A673 (cell line): ENCODE measurements at regions not wholly inside any gene's neighbourhood (a gene's known extent, or its start where the extent isn't known, plus 50 kb on each side); places are given as distances from the start of the nearest gene placed in this dataset.

Experiments used
- CTCF ChIP-seq: fragments of 300-800, 200-600 bp; sonication (generic); conservative IDR thresholded peaks from 2 replicates; pipeline ENCODE4 v1.5.1; 2017; ENCODE audit warnings: low read depth, mild to moderate bottlenecking, antibody characterized with exemption, low read length, moderate library complexity, mixed read lengths
- EZH2 ChIP-seq: fragments of 200-600 bp; sonication (generic); IDR thresholded peaks from 2 replicates; pipeline ENCODE4 v1.6.1; 2017; ENCODE audit warnings: borderline replicate concordance, low read depth, mild to moderate bottlenecking, mixed read lengths, antibody characterized with exemption, low read length; ENCODE audit not compliant: poor library complexity, severe bottlenecking

- TF ChIP-seq EZH2 (no peak), CTCF (no peak)
These were observed 393.3 kb downstream of the DMRT2 start for GRCh38 chr9:1443450-1443849.
